Large intestine (tissue), 3 donors: ENCODE measurements at regions not wholly inside any gene's neighbourhood (a gene's known extent, or its start where the extent isn't known, plus 50 kb on each side); places are given as distances from the start of the nearest gene placed in this dataset.

Source experiments
- DNase-seq, 2 donors: peaks; one replicate each; pipeline versions ENCODE4 v3.0.0 to v3.0.0-alpha.2; 2013
- H3K27ac ChIP-seq: one replicate; pipeline ENCODE4 v1.5.1; 2013; ENCODE audit warnings: low read length
- H3K27me3 ChIP-seq: 2 replicates; pipeline ENCODE4 v1.6.1; 2013; ENCODE audit warnings: low read length; ENCODE audit not compliant: control insufficient read depth, insufficient read depth
- H3K36me3 ChIP-seq: 2 replicates; pipeline ENCODE4 v1.6.1; 2013; ENCODE audit warnings: low read length; ENCODE audit not compliant: control insufficient read depth, insufficient read depth
- H3K4me1 ChIP-seq: one replicate; pipeline ENCODE4 v1.6.1; 2013; ENCODE audit warnings: low read length; ENCODE audit not compliant: control insufficient read depth, insufficient read depth
- H3K4me3 ChIP-seq: one replicate; pipeline ENCODE4 v1.5.1; 2013; ENCODE audit warnings: low read length
- H3K9me3 ChIP-seq: one replicate; pipeline ENCODE4 v1.6.1; 2013; ENCODE audit warnings: mild to moderate bottlenecking, low read depth, low read length, moderate library complexity; ENCODE audit not compliant: control insufficient read depth
- WGBS: methylation state at CpG from one replicate; pipeline ENCODE4 v1.1.5; 2013; ENCODE audit warnings: low lambda C conversion rate; ENCODE audit not compliant: insufficient coverage; 5-methylcytosine and 5-hydroxymethylcytosine counted together

- no peaks in the 10 kb centered on the region for H3K4me1 ChIP-seq
Measured at GRCh38 chr12:34186492-34186891, 164.2 kb downstream of the ALG10 start.

GRCh38 chr12:34188974-34189373 is 166.7 kb downstream of the ALG10 start:
- Histone ChIP-seq H3K27me3 (no peaks in the 10 kb centered on the region), H3K4me1 (no peaks in the 10 kb centered on the region)
- 80% methylated on average over 1 of the region's 1 CpG for WGBS

More at GRCh38 chr12:34186492-34186891, 164.2 kb downstream of the ALG10 start:
- WGBS = 67% methylated on average over 1 of the region's 2 CpGs
- Histone ChIP-seq H3K27ac (no peak overlapping the region), H3K27me3 (no peaks in the 10 kb centered on the region), H3K9me3 (no peaks in the 10 kb centered on the region), H3K36me3 (no peaks in the 10 kb centered on the region), H3K4me3 (no peak overlapping the region)
- no peak for DNase-seq

DNA sequence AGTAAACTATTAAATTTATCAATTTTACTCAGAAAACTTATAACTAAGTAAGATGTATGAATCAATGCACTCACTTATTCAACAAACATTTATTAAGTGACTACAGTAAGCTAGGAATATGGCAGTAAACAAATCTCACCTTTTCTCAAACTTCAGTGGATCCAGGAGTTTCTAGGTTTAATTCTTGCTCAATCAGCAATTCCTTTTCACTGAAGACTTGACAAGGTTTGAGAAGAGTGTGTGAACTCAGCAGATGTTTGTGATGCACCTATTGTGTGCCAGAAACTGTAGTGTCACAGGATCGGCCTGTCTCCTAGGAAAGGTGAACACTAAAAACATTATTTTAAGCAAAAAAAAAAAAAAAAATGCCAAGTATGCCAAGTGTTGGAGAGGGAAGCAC is 167.8 kb downstream of the ALG10 start:
- no peak overlapping the region for H3K27ac ChIP-seq
- peaks cover 3% of the 10 kb centered on the region for H3K9me3 ChIP-seq
- no peaks in the 10 kb centered on the region for H3K4me1 ChIP-seq
- no peaks in the 10 kb centered on the region for H3K27me3 ChIP-seq
- no peaks in the 10 kb centered on the region for H3K36me3 ChIP-seq
- WGBS = 100% methylated on average over 1 of the region's 1 CpG
- H3K4me3 ChIP-seq = no peak overlapping the region
- DNase-seq = no peak

More at GRCh38 chr12:34188974-34189373, 166.7 kb downstream of the ALG10 start:
- Histone ChIP-seq H3K36me3 (no peaks in the 10 kb centered on the region), H3K27ac (no peak overlapping the region), H3K4me3 (no peak overlapping the region), H3K9me3 (peaks cover 3% of the 10 kb centered on the region)
- DNase-seq = no peak

- no CpG with 5 or more reads among the region's 7 CpGs for WGBS
- no peaks in the 10 kb centered on the region for H3K4me1 ChIP-seq
- H3K4me3 ChIP-seq = no peak overlapping the region
- no peaks in the 10 kb centered on the region for H3K27me3 ChIP-seq
- no peak for DNase-seq
- H3K27ac ChIP-seq = no peak overlapping the region
- no peaks in the 10 kb centered on the region for H3K36me3 ChIP-seq
- peaks cover 7% of the 10 kb centered on the region for H3K9me3 ChIP-seq
Measured at GRCh38 chr12:34198924-34199323, 176.6 kb downstream of the ALG10 start.

GRCh38 chr12:34203866-34204620 is 181.7 kb downstream of the ALG10 start:
- H3K4me3 ChIP-seq = no peak overlapping the region
- H3K36me3 ChIP-seq = no peaks in the 10 kb centered on the region
- H3K27ac ChIP-seq = no peak overlapping the region
- H3K4me1 ChIP-seq = no peaks in the 10 kb centered on the region
- peaks cover 52% of the 10 kb centered on the region for H3K9me3 ChIP-seq
- 81% methylated on average over 3 of the region's 27 CpGs for WGBS
- DNase-seq = no peak
- H3K27me3 ChIP-seq = no peaks in the 10 kb centered on the region

DNA sequence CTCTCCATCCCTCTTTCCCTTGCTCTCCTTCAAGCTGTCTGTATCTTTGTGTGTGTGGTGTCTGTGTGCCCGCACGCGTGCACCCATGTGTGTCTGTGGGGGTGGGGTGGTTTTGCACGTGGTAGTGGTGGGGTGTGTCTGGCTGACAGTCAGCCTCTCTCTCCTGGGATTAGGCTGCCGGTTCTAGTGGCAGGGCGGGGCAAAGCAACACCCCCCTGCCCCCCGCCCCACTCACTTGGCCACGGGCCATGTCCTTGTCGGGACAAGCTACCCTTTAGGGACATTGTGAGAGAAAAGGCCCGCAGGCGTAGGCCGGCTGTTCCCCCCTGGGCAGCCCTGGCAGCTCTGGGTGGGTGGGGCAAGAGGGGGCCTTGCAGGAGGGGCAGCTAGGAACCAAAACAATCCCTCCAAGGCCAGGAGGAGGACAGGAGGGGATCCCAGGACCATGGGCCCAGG is 182.6 kb downstream of the ALG10 start:
- H3K27ac ChIP-seq = no peak overlapping the region
- H3K9me3 ChIP-seq = peaks cover 58% of the 10 kb centered on the region
- no peaks in the 10 kb centered on the region for H3K4me1 ChIP-seq
- H3K36me3 ChIP-seq = no peaks in the 10 kb centered on the region
- no peak overlapping the region for H3K4me3 ChIP-seq
- H3K27me3 ChIP-seq = no peaks in the 10 kb centered on the region
- WGBS = no CpG with 5 or more reads among the region's 12 CpGs
- no peak for DNase-seq

- no CpG with 5 or more reads among the region's 24 CpGs for WGBS
- peaks cover 58% of the 10 kb centered on the region for H3K9me3 ChIP-seq
- H3K27ac ChIP-seq = no peak overlapping the region
Measured at GRCh38 chr12:34205401-34205800, 183.1 kb downstream of the ALG10 start.

DNA sequence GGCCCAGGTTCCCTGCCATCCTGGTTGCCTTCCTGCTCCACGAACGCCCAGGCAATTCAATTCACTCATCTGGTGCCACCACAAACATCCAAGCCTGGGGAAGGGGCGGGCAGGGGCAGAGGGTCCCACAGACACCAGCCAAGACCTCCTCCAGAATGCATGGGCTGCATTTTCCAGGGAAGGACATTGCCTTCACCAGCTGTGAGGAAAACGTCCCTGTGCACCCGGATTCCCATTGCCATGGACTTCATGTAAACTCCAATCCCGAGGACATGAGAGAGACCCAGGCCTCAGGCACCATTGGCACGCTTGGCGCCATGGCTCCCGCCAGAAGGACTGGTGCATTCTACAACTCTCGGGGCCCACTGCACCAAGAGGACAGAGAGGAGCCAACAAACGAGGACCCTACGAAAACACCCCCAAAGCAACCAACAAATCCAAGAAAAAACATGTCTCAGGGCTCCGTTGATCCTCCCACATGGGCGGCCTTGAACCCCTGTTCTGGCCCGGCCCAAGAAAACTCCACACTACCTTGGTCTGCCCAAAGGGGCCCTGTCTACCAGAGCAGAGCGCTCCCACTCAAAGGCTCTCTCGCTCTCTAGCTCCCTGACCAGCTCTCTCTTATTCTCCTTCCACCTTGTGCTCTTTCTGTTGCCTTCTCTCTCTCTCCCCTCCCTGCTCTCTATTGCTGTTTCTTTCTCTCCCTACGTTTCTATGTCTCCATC is 183.9 kb downstream of the ALG10 start:
- no peaks in the 10 kb centered on the region for H3K4me1 ChIP-seq
- H3K27ac ChIP-seq = no peak overlapping the region
- H3K4me3 ChIP-seq = no peak overlapping the region
- H3K9me3 ChIP-seq = peaks cover 60% of the 10 kb centered on the region
- DNase-seq = no peak
- 17% methylated on average over 1 of the region's 18 CpGs for WGBS
- H3K36me3 ChIP-seq = no peaks in the 10 kb centered on the region
- H3K27me3 ChIP-seq = no peaks in the 10 kb centered on the region

More at GRCh38 chr12:34205401-34205800, 183.1 kb downstream of the ALG10 start:
- Histone ChIP-seq H3K36me3 (no peaks in the 10 kb centered on the region), H3K4me3 (no peak overlapping the region), H3K27me3 (no peaks in the 10 kb centered on the region), H3K4me1 (no peaks in the 10 kb centered on the region)
- DNase-seq = no peak

DNA sequence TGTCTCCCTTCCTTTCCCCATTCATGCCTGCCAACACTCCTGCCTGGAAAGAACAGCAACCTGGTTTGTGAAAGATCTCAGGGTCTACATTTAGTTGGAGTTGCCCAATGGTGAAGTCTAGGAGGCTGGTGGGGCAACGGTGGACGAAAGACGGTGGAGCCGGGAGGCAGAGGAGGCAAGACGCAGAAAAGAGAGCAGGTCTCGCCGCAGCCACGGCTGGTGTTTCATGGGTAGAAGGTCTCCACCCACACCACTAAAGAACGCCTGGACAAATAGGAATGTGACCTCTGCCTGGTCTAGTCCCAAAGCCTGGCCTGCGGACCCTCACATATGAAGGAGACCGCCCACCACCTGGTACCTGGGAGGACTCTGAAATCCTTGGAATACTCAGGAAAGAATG is 185.6 kb downstream of the ALG10 start:
- H3K9me3 ChIP-seq = peaks cover 67% of the 10 kb centered on the region
- no peak overlapping the region for H3K4me3 ChIP-seq
- no peaks in the 10 kb centered on the region for H3K4me1 ChIP-seq
- no CpG with 5 or more reads among the region's 11 CpGs for WGBS
- H3K27me3 ChIP-seq = no peaks in the 10 kb centered on the region
- H3K36me3 ChIP-seq = no peaks in the 10 kb centered on the region
- H3K27ac ChIP-seq = no peak overlapping the region
- DNase-seq = no peak

DNA sequence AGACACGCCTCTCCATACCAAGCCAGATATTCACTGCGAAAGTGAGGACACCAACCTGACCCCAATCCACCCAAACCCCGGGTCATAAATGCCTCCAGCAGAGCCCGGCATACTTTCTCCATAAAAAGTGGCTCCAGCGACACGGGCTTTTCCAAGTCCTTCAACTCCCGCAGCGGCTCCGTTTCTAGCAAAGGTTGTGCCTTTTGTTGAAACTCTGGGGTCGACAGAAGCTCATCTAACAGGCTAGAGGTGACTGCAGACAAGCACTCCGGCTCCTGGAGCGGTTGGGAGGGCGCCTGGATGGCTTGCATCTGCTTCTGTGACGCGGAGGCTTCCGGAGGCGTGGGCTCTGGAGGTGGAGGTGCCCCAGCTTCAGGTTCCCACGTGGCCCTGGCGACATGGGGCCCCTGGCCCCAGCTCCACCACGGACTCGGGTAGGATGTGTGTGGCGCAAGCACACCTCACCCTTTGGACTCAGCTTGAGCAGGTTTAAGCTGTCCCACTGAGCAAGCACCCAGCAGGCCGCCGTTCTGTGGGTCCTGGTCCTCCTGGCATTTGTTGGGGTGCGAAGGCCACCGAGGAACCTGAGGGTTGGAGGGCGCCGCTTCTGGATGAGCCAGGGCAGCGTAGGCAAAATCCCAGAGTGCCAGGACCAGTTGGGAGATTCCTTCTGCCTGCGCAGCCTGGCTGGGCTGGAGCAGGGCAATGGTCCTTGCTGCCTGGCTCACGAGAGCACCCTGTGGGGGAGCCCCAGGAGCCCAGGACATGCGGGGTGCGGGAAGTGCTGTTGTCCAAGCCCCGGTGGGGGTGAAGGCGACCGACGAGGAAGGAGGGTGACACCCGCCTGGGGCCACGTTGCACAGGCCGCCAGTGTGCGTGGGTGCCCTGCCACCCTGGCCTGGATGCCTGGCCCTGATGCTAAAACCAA is 186.3 kb downstream of the ALG10 start:
- Histone ChIP-seq H3K4me1 (no peaks in the 10 kb centered on the region), H3K9me3 (peaks cover 67% of the 10 kb centered on the region), H3K27ac (no peak overlapping the region), H3K27me3 (no peaks in the 10 kb centered on the region), H3K4me3 (no peak overlapping the region), H3K36me3 (no peaks in the 10 kb centered on the region)
- no peak for DNase-seq
- no CpG with 5 or more reads among the region's 41 CpGs for WGBS
